Uterus (tissue), 3 donors: ENCODE measurements at regions not wholly inside any gene's neighbourhood (a gene's known extent, or its start where the extent isn't known, plus 50 kb on each side); places are given as distances from the start of the nearest gene placed in this dataset.
"Not testable (repeated sequence)": the region's sequence is repeated elsewhere in the genome, so short reads cannot be mapped to it uniquely, and the experiment has no call there.

ENCODE experiments used
- DNase-seq, 2 donors: peaks; one replicate each; pipeline ENCODE4 v3.0.0-alpha.2; 2019 to 2020
- H3K27ac ChIP-seq, 2 donors: fragments of 200-600 bp; sonication (generic); 1 replicate in 1 of 2; 2 replicates in 1 of 2; pipeline ENCODE4 v1.5.1; 2016 to 2018
- H3K27me3 ChIP-seq, 2 donors: fragments of 200-600 bp; sonication (generic); one replicate each; pipeline ENCODE4 v1.5.1; 2018 to 2019; ENCODE audit warnings: control low read depth in 1 of 2
- H3K36me3 ChIP-seq, 2 donors: fragments of 200-600 bp; sonication (generic); one replicate each; pipeline ENCODE4 v1.5.1; 2019; ENCODE audit warnings: control low read depth in 1 of 2
- H3K4me1 ChIP-seq, 2 donors: fragments of 200-600 bp; sonication (generic); one replicate each; pipeline ENCODE4 v1.5.1; 2018 to 2019; ENCODE audit warnings: control low read depth in 1 of 2
- H3K4me3 ChIP-seq, 2 donors: fragments of 200-600 bp; sonication (generic); 1 replicate in 1 of 2; 2 replicates in 1 of 2; pipeline ENCODE4 v1.5.1; 2018 to 2019; ENCODE audit warnings: mild to moderate bottlenecking in 1 of 2
- H3K9me3 ChIP-seq, 2 donors: fragments of 200-600 bp; sonication (generic); one replicate each; pipeline ENCODE4 v1.5.1; 2019; ENCODE audit warnings: control low read depth in 1 of 2
- POLR2A ChIP-seq, 2 donors: fragments of 450-650 bp; IDR thresholded peaks; one replicate each; pipeline ENCODE4 v1.6.1; 2016; ENCODE audit warnings: antibody characterized with exemption in 2 of 2, mild to moderate bottlenecking in 1 of 2, moderate library complexity in 1 of 2
- intact Hi-C: fragments of 100-400 bp; cut with DNase I; formaldehyde crosslinking; loops from one replicate; pipeline ENCODE4 v1.15.1; 2023; ENCODE audit warnings: low total_unique reads
- TF ChIP-seq, protein P1 (sequence below), 4 experiments: fragments of 200-600 bp in 2 of 4; fragments of 450-650 bp in 2 of 4; sonication (generic) in 2 of 4; IDR thresholded peaks; one replicate each; pipeline ENCODE4 v1.5.1; 2016 to 2019; ENCODE audit warnings: antibody characterized with exemption in 4 of 4, mild to moderate bottlenecking in 2 of 4, moderate library complexity in 1 of 4
- donor health status: DM: yes; HTN: yes; CAD: no.

DNA sequence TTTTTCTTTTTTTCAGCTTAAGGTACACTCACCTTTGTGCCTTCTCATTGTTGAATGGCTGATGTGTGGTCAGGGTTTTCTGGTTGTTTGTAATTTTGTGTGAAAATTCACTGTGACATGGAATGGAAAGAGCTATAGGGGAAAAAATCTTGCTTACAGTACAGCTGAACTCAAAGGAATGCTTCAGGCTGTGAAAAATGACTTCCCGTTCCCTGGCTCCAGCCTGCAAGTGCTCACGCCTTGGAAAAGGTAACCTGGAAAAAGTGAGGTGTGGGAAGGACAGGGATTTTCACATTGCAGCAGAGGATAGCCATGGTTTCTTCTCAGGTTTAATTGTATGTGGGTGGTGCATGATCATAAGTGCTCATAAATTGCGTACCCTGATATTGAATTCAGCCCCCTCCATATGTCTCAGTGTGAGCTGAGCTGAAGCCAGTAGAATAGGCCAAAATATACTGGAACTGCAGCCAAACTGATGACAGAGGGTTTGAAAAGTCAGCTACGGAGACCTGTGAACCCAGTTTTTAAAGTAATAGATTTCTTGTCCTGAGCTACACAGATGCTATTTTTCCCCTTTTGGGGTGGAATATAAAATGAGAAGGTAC is 228.7 kb upstream of the RASGRP1 start:
- intact Hi-C loops = no loop called here
- no peaks in the 10 kb centered on the region for H3K4me1 ChIP-seq
- H3K27me3 ChIP-seq = no peaks in the 10 kb centered on the region
- no peaks in the 10 kb centered on the region for H3K9me3 ChIP-seq
- H3K36me3 ChIP-seq = no peaks in the 10 kb centered on the region
- DNase-seq = no peak
- no peak overlapping the region for H3K27ac ChIP-seq
- TF ChIP-seq, protein P1, sequence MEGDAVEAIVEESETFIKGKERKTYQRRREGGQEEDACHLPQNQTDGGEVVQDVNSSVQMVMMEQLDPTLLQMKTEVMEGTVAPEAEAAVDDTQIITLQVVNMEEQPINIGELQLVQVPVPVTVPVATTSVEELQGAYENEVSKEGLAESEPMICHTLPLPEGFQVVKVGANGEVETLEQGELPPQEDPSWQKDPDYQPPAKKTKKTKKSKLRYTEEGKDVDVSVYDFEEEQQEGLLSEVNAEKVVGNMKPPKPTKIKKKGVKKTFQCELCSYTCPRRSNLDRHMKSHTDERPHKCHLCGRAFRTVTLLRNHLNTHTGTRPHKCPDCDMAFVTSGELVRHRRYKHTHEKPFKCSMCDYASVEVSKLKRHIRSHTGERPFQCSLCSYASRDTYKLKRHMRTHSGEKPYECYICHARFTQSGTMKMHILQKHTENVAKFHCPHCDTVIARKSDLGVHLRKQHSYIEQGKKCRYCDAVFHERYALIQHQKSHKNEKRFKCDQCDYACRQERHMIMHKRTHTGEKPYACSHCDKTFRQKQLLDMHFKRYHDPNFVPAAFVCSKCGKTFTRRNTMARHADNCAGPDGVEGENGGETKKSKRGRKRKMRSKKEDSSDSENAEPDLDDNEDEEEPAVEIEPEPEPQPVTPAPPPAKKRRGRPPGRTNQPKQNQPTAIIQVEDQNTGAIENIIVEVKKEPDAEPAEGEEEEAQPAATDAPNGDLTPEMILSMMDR (IDR thresholded peaks at IDR 0.05) = no peak
- TF ChIP-seq POLR2A (IDR thresholded peaks at IDR 0.05) = no peak
- no peak overlapping the region for H3K4me3 ChIP-seq

DNA sequence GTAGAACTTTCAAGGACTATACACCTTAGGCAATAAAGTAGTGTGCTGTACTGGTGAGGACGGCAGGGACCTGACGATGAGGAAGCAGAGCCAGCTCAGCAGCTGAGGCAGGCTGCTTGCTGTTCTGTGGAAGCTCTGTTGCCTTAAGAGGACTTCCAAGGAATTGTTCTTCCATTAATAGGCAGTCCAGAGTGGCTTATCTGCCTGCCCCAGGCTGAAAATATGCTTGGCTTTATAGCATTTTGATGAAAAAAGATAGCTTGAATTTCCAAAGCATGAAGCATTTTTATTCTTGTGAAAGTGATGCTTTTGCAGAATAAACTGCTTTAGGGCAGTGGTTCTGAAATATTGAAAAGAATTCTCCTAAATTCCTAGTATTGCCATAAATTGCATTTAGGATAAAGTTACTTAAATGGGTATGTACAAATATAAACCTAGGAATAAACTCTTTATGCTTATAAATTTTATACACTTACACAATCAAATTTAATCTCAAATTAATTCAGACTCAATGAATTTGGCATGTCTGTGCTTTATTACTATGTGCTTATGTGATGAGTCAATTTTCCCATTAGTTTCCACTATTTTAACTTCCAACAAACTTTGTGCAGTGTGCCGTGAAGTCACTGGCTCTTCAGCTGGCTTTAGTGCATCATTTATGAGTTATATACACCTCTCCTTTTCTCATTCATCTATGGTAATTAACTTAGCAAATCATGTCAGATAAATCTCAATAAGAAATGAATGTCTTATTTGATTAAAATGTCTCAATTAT is 231.0 kb upstream of the RASGRP1 start:
- DNase-seq = no peak
- TF ChIP-seq POLR2A (IDR thresholded peaks at IDR 0.05) = no peak
- TF ChIP-seq, protein P1 (IDR thresholded peaks at IDR 0.05) = no peak
- intact Hi-C loops = no loop called here

DNA sequence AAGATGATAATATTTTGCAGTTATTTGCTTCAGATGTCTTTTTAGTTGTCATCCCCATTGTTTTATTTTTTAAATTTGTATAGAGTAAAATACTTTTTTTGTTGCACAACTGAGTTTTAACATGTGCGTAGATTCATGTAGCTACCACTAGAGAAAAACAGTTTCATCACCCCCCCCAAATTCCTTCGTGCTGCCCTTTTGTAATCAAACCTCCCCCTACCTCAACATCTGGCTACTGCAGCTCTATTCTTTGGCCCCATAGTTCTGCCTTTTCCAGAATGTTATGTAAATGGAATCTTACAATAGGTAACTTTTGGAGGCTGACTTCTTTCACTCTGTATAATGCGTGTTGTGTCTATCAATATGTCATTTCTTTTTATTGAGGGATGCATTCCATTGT is 232.0 kb upstream of the RASGRP1 start:
- no peak overlapping the region for H3K4me3 ChIP-seq
- no peak overlapping the region for H3K27ac ChIP-seq
- DNase-seq = no peak
- H3K27me3 ChIP-seq = no peaks in the 10 kb centered on the region
- H3K4me1 ChIP-seq = no peaks in the 10 kb centered on the region
- intact Hi-C loops = no loop called here
- H3K36me3 ChIP-seq = no peaks in the 10 kb centered on the region
- no peaks in the 10 kb centered on the region for H3K9me3 ChIP-seq
- TF ChIP-seq POLR2A (IDR thresholded peaks at IDR 0.05) = no peak
- TF ChIP-seq, protein P1 (IDR thresholded peaks at IDR 0.05) = no peak

More for the DNA sequence above, 231.0 kb upstream of the RASGRP1 start:
- no peak overlapping the region for H3K4me3 ChIP-seq
- no peaks in the 10 kb centered on the region for H3K4me1 ChIP-seq
- no peaks in the 10 kb centered on the region for H3K36me3 ChIP-seq
- H3K9me3 ChIP-seq = no peaks in the 10 kb centered on the region
- no peak overlapping the region for H3K27ac ChIP-seq
- H3K27me3 ChIP-seq = no peaks in the 10 kb centered on the region

DNA sequence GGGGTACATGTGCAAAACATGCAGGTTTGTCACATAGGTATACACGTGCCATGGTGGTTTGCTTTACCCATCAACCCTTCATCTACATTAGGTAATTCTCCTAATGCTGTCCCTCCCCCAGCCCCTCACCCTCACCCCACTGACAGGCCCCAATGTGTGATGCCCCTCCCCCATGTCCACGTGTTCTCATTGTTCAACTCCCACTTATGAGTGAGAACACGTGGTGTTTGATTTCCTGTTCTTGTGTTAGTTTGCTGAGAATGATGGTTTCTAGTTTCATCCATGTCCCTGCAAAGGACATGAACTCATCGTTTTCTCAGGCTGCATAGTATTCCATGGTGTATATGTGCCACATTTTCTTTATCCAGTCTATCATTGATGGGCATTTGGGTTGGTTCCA is 232.9 kb upstream of the RASGRP1 start:
- H3K27me3 ChIP-seq, H3K4me3 ChIP-seq, H3K36me3 ChIP-seq, DNase-seq, H3K27ac ChIP-seq, intact Hi-C loops, H3K4me1 ChIP-seq, H3K9me3 ChIP-seq: not testable (repeated sequence)

DNA sequence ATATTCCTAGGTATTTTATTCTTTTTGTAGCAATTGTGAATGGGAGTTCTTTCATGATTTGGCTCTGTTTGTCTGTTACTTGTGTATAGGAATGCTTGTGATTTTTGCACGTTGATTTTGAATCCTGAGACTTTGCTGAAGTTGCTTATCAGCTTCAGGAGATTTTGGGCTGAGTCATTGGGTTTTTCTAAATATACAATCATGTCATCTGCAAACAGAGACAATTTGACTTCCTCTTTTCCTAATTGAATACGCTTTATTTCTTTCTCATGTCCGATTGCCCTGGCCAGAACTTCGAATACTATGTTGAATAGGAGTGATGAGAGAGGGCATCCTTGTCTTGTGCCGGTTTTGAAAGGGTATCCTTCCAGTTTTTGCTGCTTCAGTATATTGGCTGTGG is 234.6 kb upstream of the RASGRP1 start:
- H3K36me3 ChIP-seq, H3K27me3 ChIP-seq, H3K9me3 ChIP-seq, H3K27ac ChIP-seq, H3K4me1 ChIP-seq, H3K4me3 ChIP-seq, DNase-seq, intact Hi-C loops: not testable (repeated sequence)

DNA sequence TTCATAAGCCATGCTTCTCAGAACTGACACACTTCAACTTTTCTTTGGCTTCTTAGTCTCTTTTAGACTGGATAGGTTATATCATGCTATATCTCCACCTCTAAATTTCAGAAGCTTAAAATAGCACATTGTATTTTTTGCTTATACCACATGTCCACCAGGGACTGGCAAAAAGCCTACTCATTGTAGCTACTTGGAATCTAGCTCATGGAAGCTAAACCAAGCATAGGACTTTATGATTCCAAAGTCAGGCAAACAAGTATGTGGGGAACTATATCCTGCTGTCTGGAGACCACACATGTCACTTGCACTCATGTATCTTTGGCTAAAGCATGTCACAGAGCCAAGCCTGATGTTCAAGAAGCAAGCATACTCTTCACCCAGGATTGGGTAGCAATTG is 245.0 kb upstream of the RASGRP1 start:
- DNase-seq = no peak
- no peak for TF ChIP-seq POLR2A (IDR thresholded peaks at IDR 0.05)
- TF ChIP-seq, protein P1 (IDR thresholded peaks at IDR 0.05) = no peak
- no peaks in the 10 kb centered on the region for H3K4me1 ChIP-seq
- no peaks in the 10 kb centered on the region for H3K27me3 ChIP-seq
- no peak overlapping the region for H3K4me3 ChIP-seq
- H3K36me3 ChIP-seq = no peaks in the 10 kb centered on the region
- H3K27ac ChIP-seq = no peak overlapping the region
- H3K9me3 ChIP-seq = no peaks in the 10 kb centered on the region
- intact Hi-C loops = no loop called here
